K562 (cell line): ENCODE measurements at regions not wholly inside any gene's neighbourhood (a gene's known extent, or its start where the extent isn't known, plus 50 kb on each side); places are given as distances from the start of the nearest gene placed in this dataset.

Experiments
- ATAC-seq: fragments of 200-7000 bp; cut with Tn5 transposase; 3 replicates; pipeline ENCODE4 v1.9.1; 2020; ENCODE audit warnings: moderate library complexity
- BruUV-seq: library from RNA; stranded (reverse); fragments of 400-500 nt; replicated peaks from 2 replicates; lab custom pipeline; 2021; lab: Mats Ljungman, UMichigan
- CTCF ChIA-PET: fragments of 300-600 bp; formaldehyde crosslinking; extraction: SDS; loops from one replicate; lab custom pipeline; 2021; ENCODE audit warnings: low intra/inter-chr PET ratio; lab: Yijun Ruan, JAX
- POLR2A ChIA-PET: fragments of 300-600, 350-650 bp; sonication (Branson Sonifier 250); formaldehyde crosslinking; extraction: SDS; loops from one replicate; lab custom pipeline; 2021; ENCODE audit warnings: antibody characterized with exemption, inconsistent platforms; lab: Yijun Ruan, JAX
- DNase-seq, 4 experiments: peaks; one replicate each; pipeline versions ENCODE4 v3.0.0 to v3.0.0-alpha.2; 2011 to 2018; ENCODE audit warnings: low spot score in 3 of 4, mixed read lengths in 3 of 4; ENCODE audit errors: extremely low read depth in 1 of 4
- FAIRE-seq: peaks from 2 replicates; lab custom pipeline; 2011; peaks lifted over from hg19 to GRCh38; lab: Jason Lieb, UNC
- H2AFZ ChIP-seq: 2 replicates; pipeline ENCODE4 v1.6.0; 2011; ENCODE audit warnings: low read depth, low read length, control low read depth, inconsistent platforms
- H3K27ac ChIP-seq: fragments of 200-600 bp; 3 replicates; pipeline ENCODE4 v1.8.0; 2011; ENCODE audit warnings: low read depth, mild to moderate bottlenecking, control low read depth, inconsistent platforms, low read length, moderate library complexity, mixed read lengths; ENCODE audit errors: extremely low read depth
- H3K27me3 ChIP-seq, 2 experiments: fragments of 300-600 bp in 1 of 2; 2 replicates in 1 of 2; 3 replicates in 1 of 2; pipeline versions ENCODE4 v1.6.0 to v1.8.0; 2011; ENCODE audit warnings: inconsistent platforms in 2 of 2, low read length in 2 of 2, mild to moderate bottlenecking in 1 of 2, mixed read lengths in 1 of 2, moderate library complexity in 1 of 2; ENCODE audit not compliant: control insufficient read depth in 2 of 2, insufficient read depth in 2 of 2
- H3K36me3 ChIP-seq: fragments of 300-600 bp; 3 replicates; pipeline ENCODE4 v1.8.0; 2011; ENCODE audit warnings: mild to moderate bottlenecking, low read length, inconsistent platforms; ENCODE audit not compliant: control insufficient read depth, insufficient read depth
- H3K4me1 ChIP-seq, 2 experiments: fragments of 200-600 bp in 1 of 2; replicated peaks in 1 of 2; 2 replicates in 1 of 2; 3 replicates in 1 of 2; pipeline versions ENCODE4 v1.5.1 to v1.8.0; 2011; ENCODE audit warnings: inconsistent platforms in 2 of 2, low read length in 2 of 2, mild to moderate bottlenecking in 1 of 2, mixed read lengths in 1 of 2, moderate library complexity in 1 of 2; ENCODE audit not compliant: control insufficient read depth in 2 of 2, insufficient read depth in 2 of 2
- H3K4me2 ChIP-seq: 2 replicates; pipeline ENCODE4 v1.6.1; 2011; ENCODE audit warnings: low read length, control low read depth, inconsistent platforms, mixed read lengths; ENCODE audit not compliant: insufficient read depth
- H3K4me3 ChIP-seq: fragments of 200-600 bp; sonication (generic), shearing (Covaris generic); 2 replicates; pipeline ENCODE4 v1.5.1; 2016; ENCODE audit warnings: control low read depth, inconsistent platforms
- H3K79me2 ChIP-seq: fragments of 200-600 bp; 3 replicates; pipeline ENCODE4 v1.8.0; 2011; ENCODE audit warnings: low read length, inconsistent platforms; ENCODE audit not compliant: control insufficient read depth, insufficient read depth
- H3K9ac ChIP-seq, 2 experiments: 2 replicates each; pipeline versions ENCODE4 v1.6.0 to v1.6.1; 2011; ENCODE audit warnings: low read depth in 2 of 2, low read length in 2 of 2, control low read depth in 1 of 2, inconsistent platforms in 1 of 2, mild to moderate bottlenecking in 1 of 2, mixed read lengths in 1 of 2; ENCODE audit not compliant: insufficient read depth in 1 of 2
- H3K9me1 ChIP-seq: one replicate; pipeline ENCODE4 v1.6.0; 2011; ENCODE audit warnings: inconsistent platforms, mild to moderate bottlenecking, low read length, moderate library complexity; ENCODE audit not compliant: control insufficient read depth, insufficient read depth
- H3K9me3 ChIP-seq: replicated peaks from 2 replicates; pipeline ENCODE4 v1.5.1; 2011; ENCODE audit warnings: low read depth, low read length, inconsistent platforms; ENCODE audit not compliant: control insufficient read depth, insufficient read depth
- H4K20me1 ChIP-seq: replicated peaks from 2 replicates; pipeline ENCODE4 v1.6.1; 2011; ENCODE audit warnings: low read length, inconsistent platforms, mixed read lengths; ENCODE audit not compliant: control insufficient read depth, insufficient read depth
- ARHGAP35 ChIP-seq: fragments of 450-650 bp; IDR thresholded peaks from 2 replicates; pipeline ENCODE4 v1.6.1; 2018; ENCODE audit not compliant: partially characterized antibody
- ASH1L ChIP-seq: fragments of 450-650 bp; IDR thresholded peaks from 2 replicates; pipeline ENCODE4 v1.6.1; 2018; ENCODE audit warnings: borderline replicate concordance, mild to moderate bottlenecking, low read depth; ENCODE audit not compliant: partially characterized antibody
- EWSR1 ChIP-seq: fragments of 450-650 bp; IDR thresholded peaks from 2 replicates; pipeline ENCODE4 v1.6.1; 2018; ENCODE audit warnings: borderline replicate concordance, mild to moderate bottlenecking, low read depth, moderate library complexity; ENCODE audit not compliant: partially characterized antibody
- FOXP1 ChIP-seq: sonication (generic); formaldehyde crosslinking; IDR thresholded peaks from 2 replicates; pipeline ENCODE4 v1.8.0; 2022; ENCODE audit warnings: mild to moderate bottlenecking, missing genetic modification reagents
- GATAD2A ChIP-seq: fragments of 450-650 bp; IDR thresholded peaks from 2 replicates; pipeline ENCODE4 v1.6.1; 2017
- MCM2 ChIP-seq: fragments of 450-650 bp; IDR thresholded peaks from 2 replicates; pipeline ENCODE4 v1.6.1; 2017; ENCODE audit warnings: low read depth, mild to moderate bottlenecking
- MECOM ChIP-seq: fragments of 250-450 bp; sonication (Bioruptor Pico); IDR thresholded peaks from 2 replicates; pipeline ENCODE4 v1.8.0; 2022; ENCODE audit warnings: inconsistent platforms
- NFIC ChIP-seq: fragments of 450-650 bp; IDR thresholded peaks from 2 replicates; pipeline ENCODE4 v1.6.1; 2017; ENCODE audit warnings: mild to moderate bottlenecking, inconsistent platforms
- PHF8 ChIP-seq: fragments of 200-600 bp; sonication (generic); IDR thresholded peaks from 2 replicates; pipeline ENCODE4 v1.6.1; 2012; ENCODE audit warnings: mixed run types, mild to moderate bottlenecking, inconsistent platforms, low read length, moderate library complexity, borderline replicate concordance
- TCF7 ChIP-seq: sonication (generic); IDR thresholded peaks from 2 replicates; pipeline ENCODE4 v1.6.1; 2016; ENCODE audit warnings: antibody characterized with exemption, borderline replicate concordance
- ZNF121 ChIP-seq: sonication (generic); formaldehyde crosslinking; conservative IDR thresholded peaks from 2 replicates; pipeline ENCODE4 v1.8.0; 2022; ENCODE audit warnings: missing genetic modification reagents
- ZNF197 ChIP-seq: fragments of 200-800 bp; sonication (Bioruptor generic); IDR thresholded peaks from 2 replicates; pipeline ENCODE4 v1.6.1; 2016; ENCODE audit warnings: low read depth, missing genetic modification characterization, missing compliant biosample characterization
- ZNF347 ChIP-seq: fragments of 450-650 bp; formaldehyde crosslinking; IDR thresholded peaks from 2 replicates; pipeline ENCODE4 v1.4.0; 2020; ENCODE audit warnings: low read depth, mild to moderate bottlenecking, moderate library complexity
- WGBS: fragments of 100-300 bp; shearing (Covaris generic); methylation state at CpG from one replicate; pipeline ENCODE4 v1.1.6; 2016; ENCODE audit warnings: low coverage, mixed read lengths; ENCODE audit not compliant: insufficient coverage; ENCODE audit errors: missing lambda C conversion rate; 5-methylcytosine and 5-hydroxymethylcytosine counted together
- in situ Hi-C: fragments of 300-500 bp; cut with MboI; formaldehyde crosslinking; loops from 4 replicates; pipeline ENCODE4 v1.15.0; 2018; ENCODE audit warnings: inconsistent platforms, mixed read lengths
- intact Hi-C: fragments of 100-400 bp; cut with micrococcal nuclease; formaldehyde crosslinking; loops from 2 replicates; pipeline ENCODE4 v1.14.2; 2022
- TF ChIP-seq, protein P1 (sequence below): fragments of 450-650 bp; IDR thresholded peaks from 2 replicates; pipeline ENCODE4 v1.6.1; 2016; ENCODE audit warnings: antibody characterized with exemption
- TF ChIP-seq, protein P2 (sequence below), 3 experiments: fragments of 200-800 bp in 1 of 3; fragments of 250-450 bp in 1 of 3; fragments of 450-650 bp in 1 of 3; sonication (Bioruptor Pico) in 1 of 3; sonication (Bioruptor generic) in 1 of 3; formaldehyde crosslinking in 1 of 3; IDR thresholded peaks; 2 replicates each; pipeline versions ENCODE4 v1.6.1 to v1.8.0; 2016 to 2022; ENCODE audit warnings: mild to moderate bottlenecking in 2 of 3, missing genetic modification characterization in 2 of 3, missing compliant biosample characterization in 1 of 3, moderate library complexity in 1 of 3

DNA sequence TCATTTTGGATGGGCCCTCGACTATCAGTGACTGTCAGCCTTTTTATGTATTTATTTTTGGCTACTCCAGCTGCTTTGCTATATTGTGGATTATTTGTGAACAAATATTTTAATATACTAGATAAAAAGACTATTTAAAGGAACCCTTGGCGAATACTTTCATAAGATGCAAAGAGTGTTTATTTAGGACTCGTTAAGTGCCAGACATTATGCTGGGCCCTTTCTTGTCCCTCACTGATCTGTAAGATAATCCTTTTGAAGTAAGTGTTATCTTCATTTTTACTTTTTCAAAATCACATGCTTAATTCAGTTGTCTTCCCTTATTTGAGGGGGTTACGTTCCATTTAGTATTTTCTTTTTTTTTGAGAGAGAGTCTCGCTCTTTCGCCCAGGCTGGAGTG, 376.8 kb upstream of the C2CD4B start:
- CTCF ChIA-PET = no interaction called here
- no peaks in the 10 kb centered on the region for H3K4me1 ChIP-seq
- H3K79me2 ChIP-seq = no peaks in the 10 kb centered on the region
- H4K20me1 ChIP-seq = no peaks in the 10 kb centered on the region
- POLR2A ChIA-PET = no interaction called here
- in situ Hi-C loops (no loop called here), intact Hi-C loops (no loop called here)
- DNase-seq = no peak
- no peak overlapping the region for H2AFZ ChIP-seq
- no TSS peak for BruUV-seq
- ATAC-seq = no peak
- no peak overlapping the region for H3K27ac ChIP-seq
- H3K27me3 ChIP-seq = no peaks in the 10 kb centered on the region; a peak in 2 of 5 replicates
- no peak for FAIRE-seq
- H3K9me3 ChIP-seq = no peaks in the 10 kb centered on the region
- no peak for TF ChIP-seq FOXP1 (CRISPR knock-in tag)
- no peak for TF ChIP-seq TCF7
- no peak for TF ChIP-seq MECOM (CRISPR knock-in tag)
- no peak for TF ChIP-seq NFIC
- no peak for TF ChIP-seq MCM2
- TF ChIP-seq ZNF197 (CRISPR knock-in tag) = no peak
- TF ChIP-seq ASH1L = no peak
- TF ChIP-seq, protein P1, sequence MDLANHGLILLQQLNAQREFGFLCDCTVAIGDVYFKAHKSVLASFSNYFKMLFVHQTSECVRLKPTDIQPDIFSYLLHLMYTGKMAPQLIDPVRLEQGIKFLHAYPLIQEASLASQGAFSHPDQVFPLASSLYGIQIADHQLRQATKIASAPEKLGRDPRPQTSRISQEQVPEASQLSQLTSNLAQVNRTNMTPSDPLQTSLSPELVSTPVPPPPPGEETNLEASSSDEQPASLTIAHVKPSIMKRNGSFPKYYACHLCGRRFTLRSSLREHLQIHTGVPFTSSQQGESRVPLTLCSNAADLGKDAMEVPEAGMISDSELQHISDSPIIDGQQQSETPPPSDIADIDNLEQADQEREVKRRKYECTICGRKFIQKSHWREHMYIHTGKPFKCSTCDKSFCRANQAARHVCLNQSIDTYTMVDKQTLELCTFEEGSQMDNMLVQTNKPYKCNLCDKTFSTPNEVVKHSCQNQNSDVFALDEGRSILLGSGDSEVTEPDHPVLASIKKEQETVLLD = no peak
- TF ChIP-seq ARHGAP35 = no peak
- TF ChIP-seq GATAD2A = no peak
- TF ChIP-seq ZNF347 (CRISPR knock-in tag) = no peak
- no peak for TF ChIP-seq ZNF121 (CRISPR knock-in tag)
- no peak for TF ChIP-seq PHF8
- TF ChIP-seq, protein P2, sequence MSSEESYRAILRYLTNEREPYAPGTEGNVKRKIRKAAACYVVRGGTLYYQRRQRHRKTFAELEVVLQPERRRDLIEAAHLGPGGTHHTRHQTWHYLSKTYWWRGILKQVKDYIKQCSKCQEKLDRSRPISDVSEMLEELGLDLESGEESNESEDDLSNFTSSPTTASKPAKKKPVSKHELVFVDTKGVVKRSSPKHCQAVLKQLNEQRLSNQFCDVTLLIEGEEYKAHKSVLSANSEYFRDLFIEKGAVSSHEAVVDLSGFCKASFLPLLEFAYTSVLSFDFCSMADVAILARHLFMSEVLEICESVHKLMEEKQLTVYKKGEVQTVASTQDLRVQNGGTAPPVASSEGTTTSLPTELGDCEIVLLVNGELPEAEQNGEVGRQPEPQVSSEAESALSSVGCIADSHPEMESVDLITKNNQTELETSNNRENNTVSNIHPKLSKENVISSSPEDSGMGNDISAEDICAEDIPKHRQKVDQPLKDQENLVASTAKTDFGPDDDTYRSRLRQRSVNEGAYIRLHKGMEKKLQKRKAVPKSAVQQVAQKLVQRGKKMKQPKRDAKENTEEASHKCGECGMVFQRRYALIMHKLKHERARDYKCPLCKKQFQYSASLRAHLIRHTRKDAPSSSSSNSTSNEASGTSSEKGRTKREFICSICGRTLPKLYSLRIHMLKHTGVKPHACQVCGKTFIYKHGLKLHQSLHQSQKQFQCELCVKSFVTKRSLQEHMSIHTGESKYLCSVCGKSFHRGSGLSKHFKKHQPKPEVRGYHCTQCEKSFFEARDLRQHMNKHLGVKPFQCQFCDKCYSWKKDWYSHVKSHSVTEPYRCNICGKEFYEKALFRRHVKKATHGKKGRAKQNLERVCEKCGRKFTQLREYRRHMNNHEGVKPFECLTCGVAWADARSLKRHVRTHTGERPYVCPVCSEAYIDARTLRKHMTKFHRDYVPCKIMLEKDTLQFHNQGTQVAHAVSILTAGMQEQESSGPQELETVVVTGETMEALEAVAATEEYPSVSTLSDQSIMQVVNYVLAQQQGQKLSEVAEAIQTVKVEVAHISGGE (CRISPR knock-in tag; IDR thresholded peaks at IDR 0.05) = no peak
- TF ChIP-seq EWSR1 = no peak
- no peak overlapping the region for H3K4me3 ChIP-seq
- H3K4me2 ChIP-seq = no peak overlapping the region
- no peaks in the 10 kb centered on the region for H3K36me3 ChIP-seq
- WGBS = 1% methylated on average over 5 of the region's 6 CpGs
- H3K9ac ChIP-seq = no peak overlapping the region
- H3K9me1 ChIP-seq = no peaks in the 10 kb centered on the region
